DMS 273 treated with DMSO at 0.1 percent for 48 hours (cell line): ENCODE measurements at regions not wholly inside any gene's neighbourhood (a gene's known extent, or its start where the extent isn't known, plus 50 kb on each side); places are given as distances from the start of the nearest gene placed in this dataset.
"Not testable (repeated sequence)": the region's sequence is repeated elsewhere in the genome, so short reads cannot be mapped to it uniquely, and the experiment has no call there.

Source experiments
- DNase-seq: peaks from one replicate; lab custom pipeline; 2025; lab: John Stamatoyannopoulos, UW

DNA sequence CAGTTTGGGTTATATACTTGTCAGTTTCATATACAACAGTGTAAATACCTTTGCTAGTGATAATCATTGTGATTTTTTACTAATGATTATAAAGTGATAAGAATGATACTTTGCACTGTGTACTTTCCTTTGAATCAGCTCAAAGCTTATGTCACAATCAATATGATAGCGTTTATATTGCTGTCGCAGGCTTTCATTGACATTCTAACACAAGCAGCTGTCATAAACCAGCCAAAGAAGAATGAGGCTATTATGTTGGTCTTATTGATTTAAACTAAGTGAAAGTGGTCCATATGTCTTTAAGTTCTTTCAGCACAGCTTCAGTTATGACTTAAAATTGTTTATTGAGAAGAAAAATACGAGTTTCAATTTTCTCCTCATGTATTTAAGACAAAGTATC, 272.7 kb upstream of the RGMB start:
- no peak for DNase-seq

DNA sequence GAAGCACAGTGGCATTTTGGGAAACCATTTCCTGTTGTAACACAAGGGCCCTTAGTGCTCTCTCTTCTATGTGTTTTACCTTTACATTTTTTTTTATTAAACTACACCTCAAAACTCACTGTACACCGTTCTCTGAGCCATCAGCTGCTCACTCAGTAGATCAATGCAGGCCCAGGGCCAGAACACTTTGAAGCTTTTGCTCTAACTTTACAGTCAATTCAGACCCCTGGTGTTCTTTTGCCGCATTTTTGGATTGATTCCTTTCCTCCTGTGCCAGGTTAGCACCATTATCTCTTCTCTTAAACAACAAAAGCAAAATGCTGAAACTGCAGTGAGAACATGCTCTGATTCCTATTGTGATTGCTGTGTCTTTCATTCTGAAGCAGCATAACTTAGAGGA, 269.8 kb upstream of the RGMB start:
- no peak for DNase-seq

DNA sequence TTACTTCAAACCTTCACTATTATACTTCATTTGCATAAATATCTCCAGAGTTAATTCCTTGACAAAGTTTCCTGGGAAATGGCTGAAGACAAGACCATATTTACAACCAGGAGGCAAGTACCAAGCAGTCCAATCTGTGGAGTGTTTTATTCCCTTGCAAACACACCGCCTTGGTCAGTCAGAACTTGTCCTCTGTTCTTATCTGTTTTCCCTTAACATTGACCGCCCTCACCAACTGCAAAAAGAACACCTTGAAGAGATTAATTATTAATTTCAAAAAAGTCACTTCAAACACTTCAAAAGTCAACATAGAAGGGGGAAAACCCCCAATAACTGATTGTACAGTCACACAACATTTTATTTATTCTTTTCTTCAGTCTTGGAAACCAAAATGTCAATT, 269.0 kb upstream of the RGMB start:
- no peak for DNase-seq

DNA sequence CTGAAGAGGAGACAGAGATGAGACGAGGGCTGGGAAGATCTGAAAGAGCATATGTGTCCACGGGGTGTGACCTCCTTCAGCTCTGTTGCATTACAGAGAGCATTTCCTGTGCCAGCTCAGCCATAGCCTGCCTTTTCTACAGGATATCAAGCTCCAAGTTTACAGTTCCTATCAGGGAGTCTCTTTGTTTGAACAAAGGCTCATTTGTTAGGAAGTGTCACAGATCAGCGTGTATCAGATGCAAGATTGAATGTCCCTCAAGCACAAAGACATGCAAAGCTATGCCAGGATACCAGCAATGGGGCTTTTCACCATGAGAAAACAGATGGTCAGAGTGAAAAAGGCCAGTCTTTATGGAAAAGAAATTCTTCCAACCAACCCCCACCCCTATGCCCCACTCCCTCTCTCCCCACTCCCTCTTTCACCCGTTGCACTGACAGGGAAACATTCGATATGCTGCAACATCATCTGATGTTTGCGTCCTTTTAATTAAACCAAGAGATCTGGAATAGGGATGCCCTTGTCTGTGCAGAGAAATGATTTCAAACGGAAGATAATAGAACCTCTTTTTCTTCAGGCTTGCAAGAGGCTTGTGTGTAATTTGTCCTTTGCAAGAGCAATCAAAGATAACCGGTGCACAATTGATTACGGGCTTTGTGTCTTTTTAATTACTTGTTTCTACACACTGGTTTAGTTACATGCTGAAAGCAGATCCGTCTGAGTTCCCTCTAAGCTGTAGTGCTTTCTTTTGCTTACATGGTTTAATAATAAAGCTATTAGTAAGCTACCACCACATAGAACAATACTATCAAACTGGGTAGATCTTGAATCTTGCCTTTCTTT, 263.1 kb upstream of the RGMB start:
- no peak for DNase-seq

DNA sequence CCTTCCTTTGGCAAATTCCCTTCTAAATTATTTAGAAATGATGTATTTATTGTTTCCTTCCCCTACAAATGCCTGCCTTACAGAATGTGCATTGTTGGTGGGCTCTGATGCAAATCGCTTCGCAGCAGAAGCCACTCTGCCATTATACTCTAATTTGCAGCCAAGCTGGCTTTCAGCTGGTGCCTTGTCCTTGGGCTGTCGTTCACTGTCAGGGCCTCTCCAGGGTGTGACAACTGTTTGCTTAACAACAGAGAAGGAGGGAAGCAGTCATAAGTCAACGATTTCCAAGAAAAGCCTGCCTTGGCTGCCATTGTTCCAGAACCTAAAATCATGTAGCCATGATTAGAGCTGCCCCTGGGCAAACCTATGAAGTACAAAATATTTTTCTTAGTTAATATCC, 260.1 kb upstream of the RGMB start:
- DNase-seq, result no peak

GRCh38 chr5:98514215-98514614, 259.2 kb upstream of the RGMB start:
- no peak for DNase-seq

- DNase-seq, result no peak
These were observed 256.8 kb upstream of the RGMB start for GRCh38 chr5:98516701-98517100.

- DNase-seq, result no peak
These were observed 255.7 kb upstream of the RGMB start for GRCh38 chr5:98517560-98518366.

DNA sequence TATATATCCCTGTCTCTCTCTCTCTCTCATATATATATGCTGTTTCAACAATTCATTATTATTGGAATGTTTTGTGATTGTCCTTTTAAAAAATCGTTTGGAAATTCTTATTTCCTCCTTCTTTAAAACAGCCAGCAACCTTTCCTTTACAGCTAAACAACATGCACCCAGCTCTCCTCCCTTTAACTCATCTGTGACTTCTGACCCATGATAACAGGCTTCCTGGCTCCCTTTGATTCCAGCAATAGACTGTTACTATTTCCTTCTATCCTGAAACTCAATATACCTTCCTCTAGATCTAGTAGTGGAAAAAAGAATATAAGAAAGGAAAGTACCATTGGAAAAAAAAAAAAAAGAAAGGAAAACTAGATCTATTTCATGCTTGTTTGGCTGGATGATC, 254.7 kb upstream of the RGMB start:
- no peak for DNase-seq

DNA sequence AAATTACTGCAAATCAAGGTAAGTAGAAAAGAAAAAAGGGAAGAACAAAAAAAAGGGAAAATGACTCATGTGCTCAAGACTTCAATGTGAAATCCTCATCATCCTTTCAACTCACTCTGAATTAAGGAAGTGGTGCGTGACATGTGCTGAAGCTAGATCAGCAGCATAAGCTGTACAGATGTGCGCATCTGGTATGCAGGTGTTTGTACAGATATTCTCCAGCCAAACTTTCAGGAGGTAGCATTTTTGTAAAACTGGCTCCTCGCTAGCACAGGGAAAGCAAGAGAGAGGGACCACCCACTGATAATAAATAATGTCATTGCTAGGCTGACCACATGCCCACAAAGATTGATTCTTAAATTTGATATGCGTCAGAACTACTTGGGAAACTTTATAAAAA, 253.9 kb upstream of the RGMB start:
- DNase-seq, result no peak

DNA sequence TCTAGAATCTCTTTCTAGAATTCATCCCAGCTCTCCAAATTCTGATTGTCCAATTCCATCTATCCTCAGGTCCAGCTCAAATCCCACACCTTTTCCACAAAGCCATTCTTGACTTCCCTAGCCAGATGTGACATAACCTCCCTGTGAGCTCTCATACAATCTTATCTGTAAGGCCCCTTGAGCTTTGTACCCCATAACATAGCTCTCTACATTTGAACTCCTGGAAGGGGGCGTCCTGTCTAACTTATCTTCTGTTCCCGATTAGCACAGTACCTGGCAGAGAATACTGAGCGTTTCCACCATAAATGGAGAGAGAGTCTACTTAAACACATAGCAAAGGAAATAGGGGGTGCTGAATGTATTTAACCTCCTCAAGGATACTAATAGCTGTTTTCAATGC, 251.6 kb upstream of the RGMB start:
- DNase-seq, result no peak

- no peak for DNase-seq
These were observed 248.7 kb upstream of the RGMB start for GRCh38 chr5:98524773-98525172.

DNA sequence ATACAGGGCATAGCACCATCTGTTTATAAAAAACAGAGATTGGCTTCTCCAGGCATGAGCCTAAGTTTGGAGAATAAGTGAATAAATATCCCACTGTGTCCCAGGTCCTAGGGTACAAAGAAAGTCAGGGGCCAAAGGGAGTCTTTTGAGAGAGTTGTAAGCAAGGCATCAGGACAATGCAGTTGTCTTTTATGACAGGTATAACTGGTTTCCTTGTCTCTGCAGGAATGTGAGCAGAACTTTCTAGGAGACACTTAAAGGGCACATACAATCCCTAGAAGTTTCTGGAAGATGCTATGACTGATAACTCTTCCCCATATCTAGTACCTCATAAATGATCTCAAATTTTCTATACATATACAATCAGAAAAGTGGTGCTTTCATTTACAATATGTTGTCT, 245.6 kb upstream of the RGMB start:
- no peak for DNase-seq

DNA sequence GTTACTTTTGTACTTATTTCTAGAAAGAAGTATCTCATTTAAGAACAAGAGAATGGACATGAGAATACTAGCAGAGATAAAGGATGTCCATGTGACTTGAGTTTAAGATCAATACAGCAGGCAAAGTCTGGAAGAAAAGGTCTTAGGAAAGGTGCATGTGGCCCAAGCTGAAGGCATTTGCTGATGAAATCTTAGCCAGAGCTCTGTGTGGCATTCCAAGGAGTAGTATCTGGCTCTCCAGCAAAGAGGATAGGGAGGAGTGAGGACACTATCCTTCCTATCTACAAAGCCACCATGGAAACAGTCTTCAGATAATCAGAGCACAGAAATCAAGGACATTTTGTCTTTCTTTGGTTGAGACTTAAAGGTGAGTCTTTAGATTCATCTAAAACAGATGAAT, 244.1 kb upstream of the RGMB start:
- no peak for DNase-seq

DNA sequence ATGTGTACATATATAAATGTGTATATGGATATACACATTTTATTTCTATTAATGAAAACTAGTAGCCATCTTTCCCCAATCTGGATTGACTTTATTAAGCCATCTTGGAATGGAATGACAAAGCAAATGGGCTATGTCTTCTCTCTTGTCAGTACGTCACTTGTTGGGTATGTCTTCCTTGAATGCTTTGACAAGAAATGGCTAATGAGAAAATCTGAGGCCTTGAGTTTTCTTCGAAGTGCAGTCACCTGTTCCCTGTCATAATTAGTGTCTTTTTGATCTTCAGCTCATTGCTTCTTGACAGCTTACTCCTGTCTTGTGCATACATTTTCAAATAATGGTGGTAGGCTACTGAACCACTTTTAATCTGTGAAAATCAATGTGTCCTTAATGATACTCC, 243.2 kb upstream of the RGMB start:
- DNase-seq, result no peak

DNA sequence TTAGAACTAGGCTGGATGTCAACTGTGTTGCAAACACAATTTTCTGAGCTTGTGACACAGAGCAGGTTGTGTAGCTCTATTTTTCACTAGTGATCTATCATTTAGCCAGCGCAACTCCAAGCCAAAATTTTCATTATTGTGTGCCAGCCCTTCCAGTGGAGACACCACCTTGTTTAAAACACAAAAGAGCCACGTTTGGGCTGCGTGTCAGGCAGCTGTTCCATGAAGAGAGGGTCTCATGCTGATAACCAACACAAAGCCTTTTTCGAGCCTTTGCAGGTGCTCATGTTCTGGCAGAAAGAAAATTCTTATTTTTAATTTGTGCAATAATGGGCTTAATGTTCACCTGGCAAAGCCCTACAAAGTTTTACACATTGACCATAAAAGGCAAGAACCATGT, 237.6 kb upstream of the RGMB start:
- no peak for DNase-seq

DNA sequence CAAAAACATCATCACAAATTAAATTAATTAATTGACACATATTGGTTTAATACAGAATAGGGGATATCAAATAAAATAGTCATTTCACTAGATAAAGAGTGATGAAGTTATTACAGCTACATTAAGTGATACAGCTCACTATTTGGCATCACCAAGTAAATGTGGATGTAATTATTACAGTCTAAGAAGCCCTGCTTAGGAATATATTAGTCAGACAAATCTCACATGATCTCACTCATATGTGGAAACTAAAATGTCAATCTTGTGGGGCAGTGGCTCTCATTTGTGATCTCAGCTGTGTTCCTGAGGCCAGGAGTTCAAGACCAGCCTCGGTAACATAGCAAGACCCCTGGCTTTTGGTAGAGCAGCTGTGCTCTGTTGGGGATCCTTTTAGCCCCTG, 233.4 kb upstream of the RGMB start:
- DNase-seq, result no peak

- no peak for DNase-seq
These were observed 231.8 kb upstream of the RGMB start for GRCh38 chr5:98541641-98542040.

DNA sequence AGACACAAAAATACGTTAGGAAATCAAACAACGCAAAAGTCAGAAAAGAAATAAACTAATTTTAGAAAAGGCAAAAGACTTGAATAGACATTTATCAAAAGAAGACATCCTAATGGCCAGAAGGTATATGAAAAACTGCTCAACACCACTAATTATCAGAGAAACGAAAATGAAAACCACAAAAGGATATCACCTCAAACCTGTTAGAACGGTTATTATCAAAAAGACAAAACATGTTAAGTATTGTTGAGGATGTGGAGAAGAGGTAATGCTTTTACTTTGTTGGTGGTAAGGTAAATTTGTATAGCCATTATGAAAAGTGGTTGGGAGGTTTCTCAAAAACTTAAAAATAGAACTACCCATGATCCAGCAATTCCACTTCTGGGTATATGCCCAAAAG, 230.0 kb upstream of the RGMB start:
- DNase-seq, result no peak

- DNase-seq, result not testable (repeated sequence)
These were observed 226.5 kb upstream of the RGMB start for GRCh38 chr5:98546924-98547323.

- no peak for DNase-seq
These were observed 216.8 kb upstream of the RGMB start for GRCh38 chr5:98556712-98557111.

- no peak for DNase-seq
These were observed 215.5 kb upstream of the RGMB start for GRCh38 chr5:98557916-98558315.

DNA sequence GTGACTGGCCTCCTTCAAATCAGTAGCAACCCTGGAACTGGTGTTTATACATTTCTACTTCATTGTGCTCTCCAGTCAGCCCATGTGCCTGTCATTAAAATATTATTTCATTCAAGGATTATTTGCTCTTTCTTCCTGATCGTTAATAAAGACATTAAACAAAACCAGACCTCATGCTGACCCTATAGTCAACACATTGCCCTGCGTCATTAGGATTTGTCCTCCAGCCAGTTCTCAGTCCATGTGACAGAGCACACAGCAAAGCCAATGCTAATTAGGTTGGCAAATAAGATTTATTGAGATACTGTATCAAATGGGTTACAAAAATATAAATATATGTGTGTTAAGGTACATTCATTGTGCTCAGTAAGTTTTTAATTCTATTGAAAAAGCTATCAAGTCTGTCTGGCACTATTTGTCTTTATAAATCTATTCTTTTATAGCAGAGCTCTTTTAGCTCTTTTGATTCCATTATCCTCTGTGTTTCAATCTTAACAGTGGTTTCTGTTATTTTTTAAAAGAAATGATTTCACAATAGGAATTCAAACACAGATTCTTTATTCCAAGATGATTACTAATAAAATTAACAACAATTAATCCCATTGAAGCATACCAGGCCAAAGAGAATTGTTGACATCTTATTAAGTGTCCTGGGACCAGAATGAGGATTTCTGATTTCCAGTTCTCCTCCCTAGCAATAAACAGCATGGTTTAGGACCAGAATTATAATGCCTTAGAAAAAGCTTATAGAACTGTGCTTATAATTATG, 209.4 kb upstream of the RGMB start:
- DNase-seq, result no peak
